ENCODE measurements at regions not wholly inside any gene's neighbourhood (a gene's known extent, or its start where the extent isn't known, plus 50 kb on each side); places are given as distances from the start of the nearest gene placed in this dataset.

DNA sequence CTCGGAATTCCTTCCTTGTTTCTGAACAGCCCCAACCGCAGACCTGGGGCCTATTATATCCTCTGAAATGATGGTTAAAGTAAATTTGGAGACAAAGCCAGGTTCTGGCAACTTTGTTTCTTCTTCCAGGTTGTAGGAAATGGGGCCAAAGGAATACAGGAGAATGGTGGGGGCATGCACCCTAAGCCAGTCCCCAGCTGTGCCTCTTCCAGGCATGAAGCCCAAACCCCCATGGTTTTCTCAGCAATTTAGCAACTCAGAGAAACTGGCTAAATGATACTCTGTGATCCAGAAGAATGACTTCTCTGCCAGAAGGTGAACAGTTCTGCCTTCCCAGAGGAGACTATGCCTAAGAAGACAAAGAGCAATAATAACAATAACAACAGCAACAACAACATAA, 635.0 kb upstream of the FANCL start:
- H3K9ac ChIP-seq (ENCODE audit: low read length), result no peak overlapping the region

DNA sequence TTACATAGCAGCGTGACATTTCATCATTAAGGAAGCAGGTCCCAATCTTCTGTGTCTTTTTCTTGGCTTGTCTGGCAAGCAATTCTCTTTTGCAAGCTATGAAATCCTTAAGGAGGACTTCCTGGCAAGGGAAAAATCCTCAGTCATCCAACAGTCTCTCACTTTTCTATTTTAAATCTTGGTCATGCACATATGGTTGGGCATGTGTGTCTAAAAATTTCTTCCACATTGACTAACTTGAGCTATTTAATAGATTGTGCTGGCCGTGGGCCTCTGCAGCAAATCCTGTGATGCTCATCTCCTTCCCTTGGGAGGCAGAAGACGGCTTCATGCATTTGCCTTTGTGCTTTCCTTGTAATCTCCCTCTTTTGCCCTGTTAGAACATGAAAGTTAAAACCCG, 634.3 kb upstream of the FANCL start:
- no peak overlapping the region for H3K4me3 ChIP-seq (ENCODE audit: low read length)
- no peak for TF ChIP-seq EZH2phosphoT487 (IDR thresholded peaks at IDR 0.05; ENCODE audit: low read depth)
- TF ChIP-seq, protein P1, sequence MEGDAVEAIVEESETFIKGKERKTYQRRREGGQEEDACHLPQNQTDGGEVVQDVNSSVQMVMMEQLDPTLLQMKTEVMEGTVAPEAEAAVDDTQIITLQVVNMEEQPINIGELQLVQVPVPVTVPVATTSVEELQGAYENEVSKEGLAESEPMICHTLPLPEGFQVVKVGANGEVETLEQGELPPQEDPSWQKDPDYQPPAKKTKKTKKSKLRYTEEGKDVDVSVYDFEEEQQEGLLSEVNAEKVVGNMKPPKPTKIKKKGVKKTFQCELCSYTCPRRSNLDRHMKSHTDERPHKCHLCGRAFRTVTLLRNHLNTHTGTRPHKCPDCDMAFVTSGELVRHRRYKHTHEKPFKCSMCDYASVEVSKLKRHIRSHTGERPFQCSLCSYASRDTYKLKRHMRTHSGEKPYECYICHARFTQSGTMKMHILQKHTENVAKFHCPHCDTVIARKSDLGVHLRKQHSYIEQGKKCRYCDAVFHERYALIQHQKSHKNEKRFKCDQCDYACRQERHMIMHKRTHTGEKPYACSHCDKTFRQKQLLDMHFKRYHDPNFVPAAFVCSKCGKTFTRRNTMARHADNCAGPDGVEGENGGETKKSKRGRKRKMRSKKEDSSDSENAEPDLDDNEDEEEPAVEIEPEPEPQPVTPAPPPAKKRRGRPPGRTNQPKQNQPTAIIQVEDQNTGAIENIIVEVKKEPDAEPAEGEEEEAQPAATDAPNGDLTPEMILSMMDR (IDR thresholded peaks at IDR 0.05; ENCODE audit: low read depth, low read length), result no peak
- no peaks in the 10 kb centered on the region for H3K36me3 ChIP-seq (replicated peaks; ENCODE audit: low read depth, low read length)
- H3K4me2 ChIP-seq (ENCODE audit: low read length), result no peak overlapping the region
- peaks cover 16% of the 10 kb centered on the region for H3K4me1 ChIP-seq (ENCODE audit: low read length)
- H2AFZ ChIP-seq (ENCODE audit: low read depth, low read length), result no peak overlapping the region
- no peak overlapping the region for H3K9ac ChIP-seq (ENCODE audit: low read length)
- H3K79me2 ChIP-seq (ENCODE audit: low read length), result no peaks in the 10 kb centered on the region
- H3K27me3 ChIP-seq (ENCODE audit: low read depth, low read length), result no peaks in the 10 kb centered on the region
- H4K20me1 ChIP-seq (ENCODE audit: insufficient read depth, low read length), result no peaks in the 10 kb centered on the region
- no peaks in the 10 kb centered on the region for H3K9me3 ChIP-seq (ENCODE audit: insufficient read depth, low read length)
- no peak overlapping the region for H3K27ac ChIP-seq (ENCODE audit: low read length)

More for the DNA sequence above, 635.0 kb upstream of the FANCL start:
- no peak overlapping the region for H3K27ac ChIP-seq (ENCODE audit: low read length)
- no peaks in the 10 kb centered on the region for H3K27me3 ChIP-seq (ENCODE audit: low read depth, low read length)
- H2AFZ ChIP-seq (ENCODE audit: low read depth, low read length), result no peak overlapping the region
- H3K9me3 ChIP-seq (ENCODE audit: insufficient read depth, low read length), result no peaks in the 10 kb centered on the region
- no peak for TF ChIP-seq EZH2phosphoT487 (IDR thresholded peaks at IDR 0.05; ENCODE audit: low read depth)
- TF ChIP-seq, protein P1 (IDR thresholded peaks at IDR 0.05; ENCODE audit: low read depth, low read length), result no peak
- H3K36me3 ChIP-seq (replicated peaks; ENCODE audit: low read depth, low read length), result no peaks in the 10 kb centered on the region
- H3K4me1 ChIP-seq (ENCODE audit: low read length), result peaks cover 9% of the 10 kb centered on the region
- H3K4me3 ChIP-seq (ENCODE audit: low read length), result no peak overlapping the region
- no peaks in the 10 kb centered on the region for H3K79me2 ChIP-seq (ENCODE audit: low read length)
- no peaks in the 10 kb centered on the region for H4K20me1 ChIP-seq (ENCODE audit: insufficient read depth, low read length)
- H3K4me2 ChIP-seq (ENCODE audit: low read length), result no peak overlapping the region

DNA sequence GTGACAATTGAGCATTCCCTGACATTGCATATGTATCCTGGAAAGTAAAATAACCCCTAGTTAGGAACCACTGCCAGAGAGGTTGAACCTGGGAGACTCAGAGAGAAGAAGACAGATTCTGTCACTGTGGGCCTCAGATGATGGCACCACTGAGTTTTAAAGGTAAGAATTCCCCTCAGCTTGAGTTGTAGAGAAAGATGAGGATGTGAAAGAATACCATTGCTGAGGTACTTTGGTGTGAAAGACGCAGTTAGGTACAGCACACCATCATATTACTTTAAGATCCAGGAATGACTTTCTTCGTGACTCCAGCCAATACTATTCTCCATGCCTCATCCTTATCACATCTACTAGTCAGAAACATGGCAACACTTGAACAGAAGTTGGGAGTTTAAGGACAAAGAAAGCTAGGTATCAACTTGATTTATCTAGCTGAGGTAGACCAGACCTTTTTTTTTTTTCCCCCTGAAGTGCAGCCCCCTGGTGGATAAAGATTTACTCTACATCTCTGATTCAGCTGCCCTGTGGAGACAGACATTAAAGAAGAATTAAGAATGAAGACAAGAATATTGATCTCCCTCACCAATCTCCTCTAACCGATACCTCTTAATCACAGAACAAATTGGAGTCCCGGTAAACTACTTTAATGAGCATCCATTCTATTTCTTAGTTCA, 630.5 kb upstream of the FANCL start:
- H3K4me3 ChIP-seq (ENCODE audit: low read length), result peak overlapping the region; percentile 5; the same call in 1 of the 2 replicates
- TF ChIP-seq EZH2phosphoT487 (IDR thresholded peaks at IDR 0.05; ENCODE audit: low read depth), result no peak
- TF ChIP-seq, protein P1 (IDR thresholded peaks at IDR 0.05; ENCODE audit: low read depth, low read length), result peak; percentile 63
- H2AFZ ChIP-seq (ENCODE audit: low read depth, low read length), result peak overlapping the region; percentile 59; the same call in 1 of the 2 replicates
- peaks cover 23% of the 10 kb centered on the region for H3K4me1 ChIP-seq (ENCODE audit: low read length)
- no peaks in the 10 kb centered on the region for H3K27me3 ChIP-seq (ENCODE audit: low read depth, low read length)
- no peaks in the 10 kb centered on the region for H3K9me3 ChIP-seq (ENCODE audit: insufficient read depth, low read length)
- H3K4me2 ChIP-seq (ENCODE audit: low read length), result peak overlapping the region; percentile 41
- H3K36me3 ChIP-seq (replicated peaks; ENCODE audit: low read depth, low read length), result no peaks in the 10 kb centered on the region
- H3K9ac ChIP-seq (ENCODE audit: low read length), result no peak overlapping the region
- H3K79me2 ChIP-seq (ENCODE audit: low read length), result no peaks in the 10 kb centered on the region
- no peaks in the 10 kb centered on the region for H4K20me1 ChIP-seq (ENCODE audit: insufficient read depth, low read length)
- peak overlapping the region; percentile 56 for H3K27ac ChIP-seq (ENCODE audit: low read length)

DNA sequence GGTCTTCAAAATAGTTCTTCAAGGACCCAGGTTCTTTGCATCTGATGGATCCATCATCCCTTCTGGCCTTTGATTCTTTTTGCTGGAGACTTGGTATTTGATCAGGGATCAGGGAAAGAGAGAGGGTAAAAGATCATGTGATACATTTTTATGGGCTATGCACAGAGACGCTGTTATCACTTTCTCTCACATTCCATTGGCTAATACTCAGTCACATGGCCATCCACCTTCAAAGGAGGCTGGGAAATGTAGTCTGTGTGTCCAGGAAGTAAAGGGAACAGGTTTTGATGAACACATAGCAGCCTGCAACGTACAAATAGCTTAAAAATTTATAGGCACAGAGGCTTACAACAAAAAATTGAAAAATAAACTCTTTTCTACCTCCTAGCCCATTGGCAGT, 629.6 kb upstream of the FANCL start:
- no peaks in the 10 kb centered on the region for H3K36me3 ChIP-seq (replicated peaks; ENCODE audit: low read depth, low read length)
- no peak for TF ChIP-seq EZH2phosphoT487 (IDR thresholded peaks at IDR 0.05; ENCODE audit: low read depth)
- TF ChIP-seq, protein P1 (IDR thresholded peaks at IDR 0.05; ENCODE audit: low read depth, low read length), result no peak
- H3K4me3 ChIP-seq (ENCODE audit: low read length), result peak overlapping the region; percentile 5; the same call in 1 of the 2 replicates
- no peaks in the 10 kb centered on the region for H3K27me3 ChIP-seq (ENCODE audit: low read depth, low read length)
- H4K20me1 ChIP-seq (ENCODE audit: insufficient read depth, low read length), result no peaks in the 10 kb centered on the region
- H3K4me1 ChIP-seq (ENCODE audit: low read length), result peaks cover 32% of the 10 kb centered on the region
- H3K4me2 ChIP-seq (ENCODE audit: low read length), result peak overlapping the region; percentile 41
- H2AFZ ChIP-seq (ENCODE audit: low read depth, low read length), result peak overlapping the region; percentile 60
- H3K79me2 ChIP-seq (ENCODE audit: low read length), result no peaks in the 10 kb centered on the region
- H3K9ac ChIP-seq (ENCODE audit: low read length), result no peak overlapping the region
- peak overlapping the region; percentile 56 for H3K27ac ChIP-seq (ENCODE audit: low read length)
- H3K9me3 ChIP-seq (ENCODE audit: insufficient read depth, low read length), result no peaks in the 10 kb centered on the region

All from OCI-LY3 (cell line).